GM12891 (cell line): ENCODE measurements at regions not wholly inside any gene's neighbourhood (a gene's known extent, or its start where the extent isn't known, plus 50 kb on each side); places are given as distances from the start of the nearest gene placed in this dataset.
"Not testable (repeated sequence)": the region's sequence is repeated elsewhere in the genome, so short reads cannot be mapped to it uniquely, and the experiment has no call there.

Experiments
- DNase-seq: peaks from one replicate; pipeline ENCODE4 v3.0.0; 2011; ENCODE audit warnings: low spot score; ENCODE audit not compliant: insufficient read length
- FAIRE-seq: peaks from 2 replicates; lab custom pipeline; 2011; peaks lifted over from hg19 to GRCh38; lab: Jason Lieb, UNC
- PAX5 ChIP-seq: IDR thresholded peaks from 2 replicates; pipeline ENCODE4 v1.6.1; 2011; ENCODE audit warnings: low read length, moderate library complexity, mild to moderate bottlenecking; ENCODE audit not compliant: insufficient read depth, severe bottlenecking
- POLR2A ChIP-seq: IDR thresholded peaks from 2 replicates; pipeline ENCODE4 v1.6.1; 2011; ENCODE audit warnings: low read depth, low read length, control low read depth
- POLR2AphosphoS5 ChIP-seq: IDR thresholded peaks from 2 replicates; pipeline ENCODE4 v1.6.1; 2011; ENCODE audit warnings: low read depth, low read length, control low read depth
- POU2F2 ChIP-seq: IDR thresholded peaks from 2 replicates; pipeline ENCODE4 v1.6.1; 2011; ENCODE audit warnings: low read depth, mild to moderate bottlenecking, control low read depth, low read length, moderate library complexity
- SPI1 ChIP-seq: IDR thresholded peaks from 2 replicates; pipeline ENCODE4 v1.6.1; 2011; ENCODE audit warnings: low read depth, low read length, control low read depth
- TAF1 ChIP-seq: IDR thresholded peaks from 2 replicates; pipeline ENCODE4 v1.6.1; 2011; ENCODE audit warnings: low read depth, low read length, control low read depth

GRCh38 chr4:159776961-159777360, 674.1 kb downstream of the RAPGEF2 start:
- TF ChIP-seq POLR2AphosphoS5 (no peak), SPI1 (no peak), POU2F2 (no peak), PAX5 (no peak), POLR2A (no peak), TAF1 (no peak)
- FAIRE-seq (no peak), DNase-seq (no peak)

- no peak for DNase-seq
- TF ChIP-seq PAX5 (no peak), POU2F2 (no peak), POLR2AphosphoS5 (no peak), POLR2A (no peak), TAF1 (no peak), SPI1 (no peak)
- FAIRE-seq = no peak
Measured at GRCh38 chr4:159777689-159778088, 674.8 kb downstream of the RAPGEF2 start.

GRCh38 chr4:159778298-159778697, 675.4 kb downstream of the RAPGEF2 start:
- DNase-seq (no peak), FAIRE-seq (no peak)
- TF ChIP-seq POLR2AphosphoS5 = no peak
- peak; percentile 85 for TF ChIP-seq SPI1

- FAIRE-seq = no peak
- DNase-seq = no peak
Measured at GRCh38 chr4:159779716-159780115, 676.8 kb downstream of the RAPGEF2 start.

GRCh38 chr4:159780196-159780922, 677.5 kb downstream of the RAPGEF2 start:
- FAIRE-seq (no peak), DNase-seq (no peak)
- TF ChIP-seq POLR2A = no peak
- no peak for TF ChIP-seq POU2F2
- TF ChIP-seq POLR2AphosphoS5 = no peak
- no peak for TF ChIP-seq SPI1
- no peak for TF ChIP-seq PAX5
- TF ChIP-seq TAF1 = no peak

More at GRCh38 chr4:159779716-159780115, 676.8 kb downstream of the RAPGEF2 start:
- no peak for TF ChIP-seq POU2F2
- no peak for TF ChIP-seq POLR2AphosphoS5
- TF ChIP-seq PAX5 = no peak

GRCh38 chr4:159787901-159788300, 685.0 kb downstream of the RAPGEF2 start:
- FAIRE-seq = no peak
- no peak for TF ChIP-seq POLR2AphosphoS5
- no peak for TF ChIP-seq PAX5
- no peak for TF ChIP-seq POLR2A
- no peak for TF ChIP-seq POU2F2
- no peak for TF ChIP-seq TAF1
- TF ChIP-seq SPI1 = no peak
- no peak for DNase-seq

GRCh38 chr4:159791334-159791733, 688.5 kb downstream of the RAPGEF2 start:
- TF ChIP-seq POU2F2 = no peak
- TF ChIP-seq SPI1 = no peak
- no peak for TF ChIP-seq TAF1
- no peak for TF ChIP-seq POLR2AphosphoS5
- TF ChIP-seq PAX5 = no peak
- TF ChIP-seq POLR2A = no peak
- FAIRE-seq (no peak), DNase-seq (no peak)

GRCh38 chr4:159804592-159804991, 701.7 kb downstream of the RAPGEF2 start:
- not testable (repeated sequence) for DNase-seq, FAIRE-seq

GRCh38 chr4:159823743-159824142, 720.9 kb downstream of the RAPGEF2 start:
- TF ChIP-seq TAF1 (no peak), SPI1 (no peak), PAX5 (no peak), POLR2AphosphoS5 (no peak), POU2F2 (no peak), POLR2A (no peak)
- no peak for DNase-seq
- FAIRE-seq = no peak

- no peak for TF ChIP-seq PAX5
- no peak for TF ChIP-seq POU2F2
- DNase-seq = no peak
- FAIRE-seq = no peak
Measured at GRCh38 chr4:159828687-159829086, 725.8 kb downstream of the RAPGEF2 start.

GRCh38 chr4:159829184-159829583, 726.3 kb downstream of the RAPGEF2 start:
- no peak for TF ChIP-seq POU2F2
- TF ChIP-seq PAX5 = no peak
- TF ChIP-seq SPI1 = no peak
- TF ChIP-seq TAF1 = no peak
- no peak for TF ChIP-seq POLR2A
- TF ChIP-seq POLR2AphosphoS5 = no peak
- FAIRE-seq (no peak), DNase-seq (no peak)
